ENCODE measurements at regions not wholly inside any gene's neighbourhood (a gene's known extent, or its start where the extent isn't known, plus 50 kb on each side); places are given as distances from the start of the nearest gene placed in this dataset.

GRCh38 chr5:174606153-174606552 is 118.2 kb upstream of the MSX2 start:
- TF ChIP-seq CTCF (IDR thresholded peaks at IDR 0.05), result no peak
- no peak for TF ChIP-seq EP300 (IDR thresholded peaks at IDR 0.05)
